Esophagus squamous epithelium (tissue), 5 donors: ENCODE measurements at regions not wholly inside any gene's neighbourhood (a gene's known extent, or its start where the extent isn't known, plus 50 kb on each side); places are given as distances from the start of the nearest gene placed in this dataset.
"Not testable (repeated sequence)": the region's sequence is repeated elsewhere in the genome, so short reads cannot be mapped to it uniquely, and the experiment has no call there.

Source experiments
- DNase-seq: peaks from one replicate; lab custom pipeline; 2025; lab: John Stamatoyannopoulos, UW
- H3K27ac ChIP-seq, 4 donors: fragments of 200-600 bp; sonication (generic); one replicate each; pipeline ENCODE4 v1.5.1; 2016 to 2019; ENCODE audit warnings: mild to moderate bottlenecking in 1 of 4
- H3K27me3 ChIP-seq, 4 donors: fragments of 200-600 bp; sonication (generic); 1 replicate in 3 of 4; 2 replicates in 1 of 4; pipeline versions ENCODE4 v1.5.1 to v1.6.0; 2017 to 2021; ENCODE audit warnings: antibody characterized with exemption in 1 of 4
- H3K36me3 ChIP-seq, 3 donors: fragments of 200-600 bp; sonication (generic); one replicate each; pipeline ENCODE4 v1.5.1; 2016 to 2019
- H3K4me1 ChIP-seq, 3 donors: fragments of 200-600 bp; sonication (generic); one replicate each; pipeline ENCODE4 v1.5.1; 2017 to 2019
- H3K4me3 ChIP-seq, 4 donors: fragments of 200-600 bp; sonication (generic); 1 replicate in 3 of 4; 2 replicates in 1 of 4; pipeline ENCODE4 v1.5.1; 2016 to 2019; ENCODE audit warnings: mild to moderate bottlenecking in 2 of 4, moderate library complexity in 1 of 4
- H3K9me3 ChIP-seq, 3 donors: fragments of 200-600 bp; sonication (generic); one replicate each; pipeline ENCODE4 v1.5.1; 2016 to 2019
- POLR2A ChIP-seq, 4 donors: fragments of 450-650 bp; IDR thresholded peaks; one replicate each; pipeline ENCODE4 v1.6.1; 2017; ENCODE audit warnings: antibody characterized with exemption in 4 of 4, mild to moderate bottlenecking in 4 of 4, moderate library complexity in 3 of 4
- WGBS, 2 donors: methylation state at CpG; one replicate each; pipeline ENCODE4 v1.1.5; 2018; 5-methylcytosine and 5-hydroxymethylcytosine counted together
- intact Hi-C: fragments of 100-400 bp; cut with DNase I; formaldehyde crosslinking; loops from one replicate; pipeline ENCODE4 v1.15.0; 2022
- TF ChIP-seq, protein P1 (sequence below), 6 experiments: fragments of 450-650 bp in 4 of 6; fragments of 200-600 bp in 2 of 6; sonication (generic) in 2 of 6; IDR thresholded peaks; one replicate each; pipeline ENCODE4 v1.5.1; 2016 to 2019; ENCODE audit warnings: antibody characterized with exemption in 6 of 6, mild to moderate bottlenecking in 4 of 6, moderate library complexity in 4 of 6
- donor health status: DM: yes; HTN: yes; CAD: no.

DNA sequence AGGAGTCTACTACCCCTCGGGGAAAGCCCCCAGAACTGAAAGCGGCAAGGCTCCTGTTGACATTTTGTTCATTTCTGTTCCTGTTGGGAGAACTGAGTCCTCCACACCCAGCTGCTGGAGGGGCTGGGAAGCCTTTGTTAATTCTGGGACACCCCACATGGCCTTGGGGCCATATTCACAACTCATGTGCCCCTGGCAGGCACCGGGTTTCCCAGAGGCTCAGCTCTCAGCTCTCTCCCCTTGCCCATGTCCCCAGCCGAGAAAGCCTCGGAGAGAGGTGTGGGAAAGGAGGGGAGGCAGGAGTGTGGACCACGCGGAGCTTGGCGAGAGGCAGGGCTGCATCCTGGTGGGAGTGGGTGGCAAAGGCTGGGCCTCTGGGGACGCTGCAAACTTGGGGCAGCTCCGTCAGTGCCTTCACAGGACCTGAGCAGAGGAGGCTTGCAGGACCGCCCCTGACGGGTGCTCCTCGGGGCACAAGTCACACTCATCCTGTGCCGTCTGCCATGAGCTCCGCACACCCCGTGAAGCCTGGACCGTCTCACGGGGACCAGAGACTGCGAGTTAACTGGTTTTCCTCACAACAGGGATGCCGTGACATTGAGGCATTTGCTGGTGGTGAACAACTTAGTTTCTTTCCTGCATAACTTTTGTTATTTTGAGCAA lies 140.9 kb downstream of the DNAJB6 start:
- no peak for DNase-seq
- no peak for TF ChIP-seq POLR2A (IDR thresholded peaks at IDR 0.05)
- TF ChIP-seq, protein P1, sequence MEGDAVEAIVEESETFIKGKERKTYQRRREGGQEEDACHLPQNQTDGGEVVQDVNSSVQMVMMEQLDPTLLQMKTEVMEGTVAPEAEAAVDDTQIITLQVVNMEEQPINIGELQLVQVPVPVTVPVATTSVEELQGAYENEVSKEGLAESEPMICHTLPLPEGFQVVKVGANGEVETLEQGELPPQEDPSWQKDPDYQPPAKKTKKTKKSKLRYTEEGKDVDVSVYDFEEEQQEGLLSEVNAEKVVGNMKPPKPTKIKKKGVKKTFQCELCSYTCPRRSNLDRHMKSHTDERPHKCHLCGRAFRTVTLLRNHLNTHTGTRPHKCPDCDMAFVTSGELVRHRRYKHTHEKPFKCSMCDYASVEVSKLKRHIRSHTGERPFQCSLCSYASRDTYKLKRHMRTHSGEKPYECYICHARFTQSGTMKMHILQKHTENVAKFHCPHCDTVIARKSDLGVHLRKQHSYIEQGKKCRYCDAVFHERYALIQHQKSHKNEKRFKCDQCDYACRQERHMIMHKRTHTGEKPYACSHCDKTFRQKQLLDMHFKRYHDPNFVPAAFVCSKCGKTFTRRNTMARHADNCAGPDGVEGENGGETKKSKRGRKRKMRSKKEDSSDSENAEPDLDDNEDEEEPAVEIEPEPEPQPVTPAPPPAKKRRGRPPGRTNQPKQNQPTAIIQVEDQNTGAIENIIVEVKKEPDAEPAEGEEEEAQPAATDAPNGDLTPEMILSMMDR (IDR thresholded peaks at IDR 0.05): no peak
- no peak overlapping the region for H3K27ac ChIP-seq
- intact Hi-C loops: no loop called here
- peaks cover 0 to 8% (median 0%) of the 10 kb centered on the region in 4 donors for H3K27me3 ChIP-seq
- 71% methylated on average over 4 to 16 of the region's 20 CpGs for WGBS, 2 donors
- H3K4me3 ChIP-seq: no peak overlapping the region
- H3K4me1 ChIP-seq: no peaks in the 10 kb centered on the region
- H3K36me3 ChIP-seq: no peaks in the 10 kb centered on the region
- H3K9me3 ChIP-seq: peaks cover 0 to 20% (median 11%) of the 10 kb centered on the region in 3 donors

DNA sequence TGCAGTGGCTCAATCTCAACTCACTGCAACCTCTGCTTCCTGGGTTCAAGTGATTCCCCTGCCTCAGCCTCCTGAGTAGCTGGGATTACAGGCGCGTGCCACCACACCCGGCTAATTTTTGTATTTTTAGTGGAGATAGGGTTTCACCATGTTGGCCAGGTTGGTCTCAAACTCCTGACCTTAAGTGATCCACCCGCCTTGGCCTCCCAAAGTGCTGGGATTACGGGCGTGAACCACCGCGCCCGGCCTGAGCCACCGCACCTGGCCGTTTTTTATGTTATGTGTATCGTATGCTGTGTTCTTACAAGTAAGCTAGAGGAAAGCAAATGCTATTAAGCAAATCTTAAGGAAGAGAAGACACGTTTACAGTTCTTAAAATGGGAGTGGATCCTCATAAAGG lies 141.8 kb downstream of the DNAJB6 start:
- H3K4me1 ChIP-seq, H3K4me3 ChIP-seq, intact Hi-C loops, H3K36me3 ChIP-seq, H3K27ac ChIP-seq, DNase-seq: not testable (repeated sequence)
- Histone ChIP-seq H3K9me3 (peaks cover 0 to 11% (median 3%) of the 10 kb centered on the region in 3 donors), H3K27me3 (peaks cover 0 to 11% (median 0%) of the 10 kb centered on the region in 4 donors)
- WGBS, 2 donors: 81 to 84% methylated on average over 5 to 7 of the region's 13 CpGs

DNA sequence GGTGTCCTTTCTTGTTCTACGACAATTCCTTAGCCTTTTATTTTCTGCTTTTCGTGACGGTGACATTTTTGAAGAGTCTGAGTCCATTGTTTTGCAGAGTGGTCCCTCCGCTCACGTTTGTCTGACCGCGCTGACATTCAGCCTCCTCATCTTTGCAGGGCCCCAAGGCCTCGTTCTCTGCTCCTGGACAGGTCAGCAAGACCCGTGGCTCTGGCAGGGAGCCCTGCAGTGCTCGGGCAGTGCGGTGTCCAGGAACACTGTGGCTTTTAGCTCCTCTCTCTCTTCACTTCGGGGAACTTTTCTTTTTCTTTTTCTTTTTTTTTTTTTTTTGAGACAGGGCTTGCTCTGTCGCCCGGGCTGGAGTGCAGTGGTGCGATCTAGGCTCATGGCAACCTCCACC lies 142.5 kb downstream of the DNAJB6 start:
- no peaks in the 10 kb centered on the region for H3K36me3 ChIP-seq
- TF ChIP-seq POLR2A (IDR thresholded peaks at IDR 0.05): no peak
- TF ChIP-seq, protein P1 (IDR thresholded peaks at IDR 0.05): no peak
- no peak overlapping the region for H3K4me3 ChIP-seq
- 70 to 75% methylated on average over 10 to 14 of the region's 15 CpGs for WGBS, 2 donors
- peaks cover 0 to 18% (median 0%) of the 10 kb centered on the region in 4 donors for H3K27me3 ChIP-seq
- intact Hi-C loops: no loop called here
- no peak for DNase-seq
- H3K4me1 ChIP-seq: no peaks in the 10 kb centered on the region
- no peak overlapping the region for H3K27ac ChIP-seq
- H3K9me3 ChIP-seq: peaks cover 0 to 6% (median 0%) of the 10 kb centered on the region in 3 donors

DNA sequence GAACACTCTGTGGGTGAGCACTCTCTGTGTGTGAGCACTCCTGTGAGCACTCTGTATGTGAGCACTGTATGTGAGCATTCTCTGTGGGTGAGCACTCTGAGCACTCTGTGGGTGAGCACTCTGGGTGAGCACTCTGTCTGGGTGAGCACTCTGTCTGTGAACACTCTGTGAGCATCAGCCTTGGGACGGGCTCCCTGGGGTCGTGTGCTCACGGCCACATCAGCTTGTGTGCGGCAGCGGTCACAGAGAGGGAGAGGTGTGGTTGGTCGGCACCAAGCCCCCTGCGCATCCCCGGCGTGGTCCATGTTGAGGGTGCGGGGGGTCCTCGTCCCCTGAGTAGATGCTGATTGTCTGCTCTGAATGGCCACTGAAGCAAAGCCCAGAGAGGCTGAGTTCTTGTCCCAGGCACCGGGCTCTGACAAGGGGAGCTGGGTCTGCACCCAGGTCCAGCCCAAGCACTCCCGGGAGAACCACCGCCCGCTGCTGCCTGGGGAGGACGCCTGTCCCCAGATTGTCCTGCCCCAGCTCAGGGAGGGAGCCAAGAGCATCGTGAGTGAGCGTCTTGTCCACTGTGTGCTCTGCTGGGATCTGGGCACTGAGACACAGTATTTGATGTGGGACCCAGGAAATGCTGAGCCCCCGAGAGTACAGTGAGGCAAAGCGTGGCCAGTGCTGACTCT lies 143.7 kb downstream of the DNAJB6 start:
- Histone ChIP-seq H3K27me3 (peaks cover 0 to 30% (median 0%) of the 10 kb centered on the region in 4 donors), H3K36me3 (no peaks in the 10 kb centered on the region), H3K27ac (no peak overlapping the region), H3K4me3 (no peak overlapping the region), H3K9me3 (no peaks in the 10 kb centered on the region), H3K4me1 (no peaks in the 10 kb centered on the region)
- intact Hi-C loops: no loop called here
- no peak for TF ChIP-seq POLR2A (IDR thresholded peaks at IDR 0.05)
- TF ChIP-seq, protein P1 (IDR thresholded peaks at IDR 0.05): no peak
- no CpG with 5 or more reads among the region's 20 CpGs for WGBS, 2 donors
- no peak for DNase-seq

DNA sequence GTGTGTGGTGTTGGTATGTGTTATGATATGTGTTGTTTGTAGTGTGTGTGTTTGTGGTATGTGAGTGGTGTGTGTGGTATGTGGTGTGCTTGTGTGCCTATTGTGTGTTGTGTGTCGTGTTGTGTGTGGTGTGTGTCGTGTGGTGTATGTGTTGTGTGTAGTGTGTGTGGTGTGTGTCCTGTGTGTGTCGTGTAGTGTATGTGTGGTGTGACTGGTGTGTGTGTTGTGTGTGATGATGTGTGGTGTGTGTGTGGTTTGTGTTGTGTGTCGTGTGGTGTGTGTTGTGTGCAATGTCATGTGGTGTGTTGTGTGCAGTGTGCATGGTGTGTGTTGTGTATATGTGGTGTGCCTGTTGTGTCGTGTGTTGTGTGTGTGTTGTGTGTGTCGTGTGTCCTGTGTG lies 144.6 kb downstream of the DNAJB6 start:
- TF ChIP-seq, protein P1 (IDR thresholded peaks at IDR 0.05): no peak
- TF ChIP-seq POLR2A (IDR thresholded peaks at IDR 0.05): no peak
- Histone ChIP-seq H3K4me1 (no peaks in the 10 kb centered on the region), H3K4me3 (no peak overlapping the region), H3K27ac (no peak overlapping the region), H3K36me3 (no peaks in the 10 kb centered on the region), H3K27me3 (peaks cover 0 to 33% (median 0%) of the 10 kb centered on the region in 4 donors), H3K9me3 (no peaks in the 10 kb centered on the region)
- DNase-seq: no peak
- intact Hi-C loops: no loop called here
- 75 to 87% methylated on average over 4 to 5 of the region's 6 CpGs for WGBS, 2 donors
